ENCODE measurements at regions not wholly inside any gene's neighbourhood (a gene's known extent, or its start where the extent isn't known, plus 50 kb on each side); places are given as distances from the start of the nearest gene placed in this dataset. TPM values are rescaled to one million over a fixed set of nuclear protein-coding genes. Genes with fewer than 3 reads are reported as not detected.

- Histone ChIP-seq H3K4me3 (no peak overlapping the region), H3K9me3 (no peaks in the 10 kb centered on the region), H3K36me3 (no peaks in the 10 kb centered on the region), H3K4me1 (ENCODE audit: insufficient read depth) (no peaks in the 10 kb centered on the region), H3K27me3 (no peaks in the 10 kb centered on the region), H3K27ac (no peak overlapping the region)
- TF ChIP-seq EP300 (IDR thresholded peaks at IDR 0.05) (no peak), CTCF (IDR thresholded peaks at IDR 0.05) (no peak), POLR2A (IDR thresholded peaks at IDR 0.05) (no peak)
- no peak for DNase-seq
- intact Hi-C loops (cut with DNase I), result no loop called here
- WGBS, 3 donors, result 91 to 97% (median 94%) methylated on average over 1 of the region's 1 CpG
Measured at GRCh38 chr11:112911124-112911523, 50.1 kb upstream of the NCAM1 start.

Small RNAs in the stretch of these regions (small RNA-seq; reads per million reads assigned to genes)
- gene RF00477, result not detected
- gene RNU6-44P, result not detected

Data from ovary (tissue), 7 donors.